NT2/D1 (cell line): ENCODE measurements at regions not wholly inside any gene's neighbourhood (a gene's known extent, or its start where the extent isn't known, plus 50 kb on each side); places are given as distances from the start of the nearest gene placed in this dataset.

Source experiments
- SUZ12 ChIP-seq: IDR thresholded peaks from 2 replicates; pipeline ENCODE4 v1.6.1; 2011; ENCODE audit not compliant: insufficient read length, insufficient read depth; ENCODE audit errors: extremely low read depth
- YY1 ChIP-seq: IDR thresholded peaks from 2 replicates; pipeline ENCODE4 v1.6.1; 2011; ENCODE audit not compliant: insufficient read length, insufficient read depth

DNA sequence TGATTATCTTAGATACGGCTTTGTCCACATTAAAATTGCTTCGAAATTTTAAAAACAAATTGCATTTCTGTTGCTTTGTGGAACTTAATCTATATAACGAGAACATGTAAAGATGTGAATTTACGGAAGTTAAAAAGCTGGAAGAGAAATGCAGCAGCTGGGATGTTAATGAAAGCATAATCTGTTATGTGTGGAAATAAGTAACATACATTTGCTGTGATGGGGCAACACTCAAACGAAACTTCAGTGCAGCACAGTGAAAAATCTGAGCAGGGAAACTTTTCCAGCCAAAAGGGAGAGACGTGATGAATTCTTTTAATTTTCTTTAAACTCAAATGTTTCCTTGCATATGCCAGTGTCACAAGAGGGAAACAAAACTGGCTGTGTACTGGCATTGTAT is 276.7 kb upstream of the LMCD1 start:
- TF ChIP-seq SUZ12, result no peak
- TF ChIP-seq YY1, result no peak
